Natural killer cell (primary cell): ENCODE measurements at regions not wholly inside any gene's neighbourhood (a gene's known extent, or its start where the extent isn't known, plus 50 kb on each side); places are given as distances from the start of the nearest gene placed in this dataset.

Source experiments
- ATAC-seq, 3 donors: fragments of 150-1000 bp in 2 of 3; fragments of 200-7000 bp in 1 of 3; cut with Tn5 transposase; 1 replicate in 1 of 3; 2 replicates in 2 of 3; pipeline ENCODE4 v1.10.0; 2021; ENCODE audit warnings: mild to moderate bottlenecking in 2 of 3, moderate library complexity in 2 of 3
- DNase-seq, 2 donors: peaks; one replicate each; pipeline versions ENCODE4 v3.0.0 to v3.0.0-alpha.2; 2013 to 2021; ENCODE audit warnings: mixed read lengths in 1 of 2
- H3K27ac ChIP-seq: one replicate; pipeline ENCODE4 v1.5.1; 2013; ENCODE audit warnings: mild to moderate bottlenecking, low read length
- H3K27me3 ChIP-seq: one replicate; pipeline ENCODE4 v1.6.1; 2013; ENCODE audit warnings: low read length; ENCODE audit not compliant: control insufficient read depth, insufficient read depth
- H3K36me3 ChIP-seq: one replicate; pipeline ENCODE4 v1.6.1; 2013; ENCODE audit warnings: low read length; ENCODE audit not compliant: control insufficient read depth, insufficient read depth
- H3K4me1 ChIP-seq: one replicate; pipeline ENCODE4 v1.6.1; 2013; ENCODE audit warnings: low read length; ENCODE audit not compliant: control insufficient read depth, insufficient read depth
- H3K4me3 ChIP-seq: one replicate; pipeline ENCODE4 v1.5.1; 2013; ENCODE audit warnings: low read length
- H3K9me3 ChIP-seq: one replicate; pipeline ENCODE4 v1.6.1; 2013; ENCODE audit warnings: low read length; ENCODE audit not compliant: control insufficient read depth, insufficient read depth
- H3K27ac Mint-ChIP-seq, 2 donors: one replicate each; pipeline ENCODE4 v1.8.0; 2022; ENCODE audit warnings: mild to moderate bottlenecking in 2 of 2, mixed read lengths in 2 of 2, moderate library complexity in 1 of 2
- H3K27me3 Mint-ChIP-seq, 2 donors: one replicate each; pipeline ENCODE4 v1.8.0; 2022; ENCODE audit warnings: low read depth in 2 of 2, mixed read lengths in 2 of 2
- H3K36me3 Mint-ChIP-seq: one replicate; pipeline ENCODE4 v1.8.0; 2022; ENCODE audit warnings: mixed read lengths
- H3K4me1 Mint-ChIP-seq, 2 donors: one replicate each; pipeline ENCODE4 v1.8.0; 2022; ENCODE audit warnings: mixed read lengths in 2 of 2
- H3K4me3 Mint-ChIP-seq: one replicate; pipeline ENCODE4 v1.8.0; 2022; ENCODE audit warnings: mild to moderate bottlenecking, moderate library complexity, mixed read lengths
- H3K9me3 Mint-ChIP-seq, 2 donors: one replicate each; pipeline ENCODE4 v1.8.0; 2022; ENCODE audit warnings: mixed read lengths in 2 of 2
- CTCF ChIP-seq: fragments of 200-600 bp; IDR thresholded peaks from one replicate; pipeline ENCODE4 v1.8.0; 2022; ENCODE audit warnings: antibody characterized with exemption
- WGBS: methylation state at CpG from one replicate; pipeline ENCODE4 v1.1.7; 2013; ENCODE audit warnings: missing lambda C conversion rate; ENCODE audit not compliant: insufficient coverage; 5-methylcytosine and 5-hydroxymethylcytosine counted together
- intact Hi-C: fragments of 100-400 bp; cut with micrococcal nuclease; formaldehyde crosslinking; loops from one replicate; pipeline ENCODE4 v1.14.2; 2022

GRCh38 chr6:120405947-120406346 lies 928.3 kb downstream of the TBC1D32 start:
- Mint-ChIP-seq H3K27ac (no peak overlapping the region), H3K36me3 (no peaks in the 10 kb centered on the region), H3K4me3 (no peak overlapping the region), H3K4me1 (no peaks in the 10 kb centered on the region), H3K9me3 (peaks cover 8 to 16% of the 10 kb centered on the region in 2 donors), H3K27me3 (no peaks in the 10 kb centered on the region)
- Histone ChIP-seq H3K4me1 (no peaks in the 10 kb centered on the region), H3K27me3 (no peaks in the 10 kb centered on the region), H3K27ac (no peak overlapping the region), H3K4me3 (no peak overlapping the region), H3K9me3 (no peaks in the 10 kb centered on the region), H3K36me3 (no peaks in the 10 kb centered on the region)
- intact Hi-C loops = no loop called here
- TF ChIP-seq CTCF = no peak
- DNase-seq = no peak
- no CpG with 5 or more reads among the region's 3 CpGs for WGBS
- ATAC-seq = no peak

- no peaks in the 10 kb centered on the region for H3K36me3 Mint-ChIP-seq
These were observed 938.5 kb downstream of the TBC1D32 start for GRCh38 chr6:120395784-120396183.

GRCh38 chr6:120395330-120395729 lies 939.0 kb downstream of the TBC1D32 start:
- TF ChIP-seq CTCF = no peak
- H3K4me3 ChIP-seq = no peak overlapping the region
- WGBS = no CpG with 5 or more reads among the region's 1 CpG
- Mint-ChIP-seq H3K36me3 (no peaks in the 10 kb centered on the region), H3K4me1 (no peaks in the 10 kb centered on the region), H3K27me3 (no peaks in the 10 kb centered on the region), H3K4me3 (no peak overlapping the region), H3K9me3 (peaks cover 6 to 8% of the 10 kb centered on the region in 2 donors), H3K27ac (no peak overlapping the region)
- no peak for ATAC-seq
- H3K9me3 ChIP-seq = no peaks in the 10 kb centered on the region
- no peaks in the 10 kb centered on the region for H3K4me1 ChIP-seq
- H3K27ac ChIP-seq = no peak overlapping the region
- H3K27me3 ChIP-seq = no peaks in the 10 kb centered on the region
- no peak for DNase-seq
- no peaks in the 10 kb centered on the region for H3K36me3 ChIP-seq
- intact Hi-C loops = no loop called here

More at GRCh38 chr6:120395784-120396183, 938.5 kb downstream of the TBC1D32 start:
- H3K9me3 ChIP-seq = no peaks in the 10 kb centered on the region
- H3K4me1 Mint-ChIP-seq = no peaks in the 10 kb centered on the region
- no peak for TF ChIP-seq CTCF
- no peaks in the 10 kb centered on the region for H3K27me3 ChIP-seq
- WGBS = no CpG with 5 or more reads among the region's 1 CpG
- DNase-seq (no peak), ATAC-seq (no peak)
- no peak overlapping the region for H3K27ac Mint-ChIP-seq
- H3K4me1 ChIP-seq = no peaks in the 10 kb centered on the region
- no peak overlapping the region for H3K27ac ChIP-seq
- H3K9me3 Mint-ChIP-seq = peaks cover 5 to 9% of the 10 kb centered on the region in 2 donors
- H3K27me3 Mint-ChIP-seq = no peaks in the 10 kb centered on the region
- no peak overlapping the region for H3K4me3 ChIP-seq
- H3K4me3 Mint-ChIP-seq = no peak overlapping the region
- intact Hi-C loops = loop anchor here (2.0 kb wide), 1 partner anchor 23 kb away; no protein-coding TSS in a partner anchor
- H3K36me3 ChIP-seq = no peaks in the 10 kb centered on the region

DNA sequence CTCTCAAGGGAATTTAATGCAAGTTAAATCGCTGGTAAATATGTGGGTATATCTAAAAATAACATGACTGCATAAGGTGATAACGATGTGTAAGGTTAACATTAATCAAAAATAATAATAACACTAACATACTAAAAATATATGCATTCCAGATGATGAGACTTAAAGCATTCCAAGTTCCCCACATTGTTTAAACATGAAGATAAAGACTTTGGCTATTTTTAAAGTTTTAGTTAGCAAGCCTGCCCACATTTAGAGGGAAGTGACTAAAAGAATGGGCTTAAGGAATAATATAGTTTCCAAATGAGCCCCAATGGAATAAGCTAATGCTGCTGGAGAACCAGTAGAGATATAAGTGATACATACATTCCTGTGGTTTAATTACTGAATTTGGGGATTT lies 941.3 kb downstream of the TBC1D32 start:
- Mint-ChIP-seq H3K4me1 (no peaks in the 10 kb centered on the region), H3K27me3 (no peaks in the 10 kb centered on the region), H3K4me3 (no peak overlapping the region), H3K9me3 (peaks cover 9 to 10% of the 10 kb centered on the region in 2 donors), H3K36me3 (no peaks in the 10 kb centered on the region), H3K27ac (no peak overlapping the region)
- DNase-seq (no peak), ATAC-seq (no peak)
- Histone ChIP-seq H3K27me3 (no peaks in the 10 kb centered on the region), H3K27ac (no peak overlapping the region), H3K36me3 (no peaks in the 10 kb centered on the region), H3K4me3 (no peak overlapping the region), H3K9me3 (no peaks in the 10 kb centered on the region), H3K4me1 (no peaks in the 10 kb centered on the region)
- no peak for TF ChIP-seq CTCF
- WGBS = no CpG with 5 or more reads among the region's 2 CpGs
- intact Hi-C loops = no loop called here
